Right lobe of liver (tissue), 4 donors: ENCODE measurements at regions not wholly inside any gene's neighbourhood (a gene's known extent, or its start where the extent isn't known, plus 50 kb on each side); places are given as distances from the start of the nearest gene placed in this dataset.

Experiments used
- CTCF ChIP-seq, 4 donors: fragments of 200-600 bp in 3 of 4; fragments of 450-650 bp in 1 of 4; IDR thresholded peaks; one replicate each; pipeline versions ENCODE4 v1.5.1 to v1.8.0; 2016 to 2022; ENCODE audit warnings: antibody characterized with exemption in 4 of 4, mild to moderate bottlenecking in 2 of 4
- POLR2A ChIP-seq: fragments of 450-650 bp; IDR thresholded peaks from one replicate; pipeline ENCODE4 v1.6.1; 2017; ENCODE audit warnings: antibody characterized with exemption, mild to moderate bottlenecking
- donor health status: DM: no; HTN: no; CAD: no.
- donor health status: DM: no; HTN: no; CAD: no.
- donor health status: DM: no; HTN: yes; CAD: no.

- no peak for TF ChIP-seq CTCF (IDR thresholded peaks at IDR 0.05)
- TF ChIP-seq POLR2A: no peak
These were observed 698.2 kb downstream of the REEP3 start for GRCh38 chr10:64219271-64220025.
